HEK293 (cell line): ENCODE measurements at regions not wholly inside any gene's neighbourhood (a gene's known extent, or its start where the extent isn't known, plus 50 kb on each side); places are given as distances from the start of the nearest gene placed in this dataset.

Source experiments
- CTCF ChIA-PET: fragments of 350-600 bp; formaldehyde crosslinking; extraction: SDS; loops from one replicate; lab custom pipeline; 2021; ENCODE audit warnings: antibody characterized with exemption; lab: Yijun Ruan, JAX
- POLR2A ChIA-PET: fragments of 300-600 bp; formaldehyde crosslinking; extraction: SDS; loops from one replicate; lab custom pipeline; 2020; ENCODE audit warnings: antibody characterized with exemption, inconsistent platforms; lab: Yijun Ruan, JAX
- H3K27ac ChIP-seq: fragments of 200-500 bp; sonication (Bioruptor generic); 2 replicates; pipeline ENCODE4 v1.5.1; 2014; ENCODE audit warnings: low read depth, low read length, control low read depth, inconsistent platforms; ENCODE audit errors: extremely low read depth
- H3K36me3 ChIP-seq, 2 experiments: fragments of 200-500 bp in 1 of 2; sonication (Bioruptor generic) in 1 of 2; 1 replicate in 1 of 2; 2 replicates in 1 of 2; pipeline ENCODE4 v1.5.1; 2014 to 2017; ENCODE audit warnings: inconsistent platforms in 2 of 2, low read length in 2 of 2; ENCODE audit not compliant: control insufficient read depth in 2 of 2, insufficient read depth in 1 of 2
- H3K4me1 ChIP-seq: fragments of 200-500 bp; sonication (Bioruptor generic); 2 replicates; pipeline ENCODE4 v1.5.1; 2014; ENCODE audit warnings: mild to moderate bottlenecking, low read length, inconsistent platforms; ENCODE audit not compliant: control insufficient read depth, insufficient read depth
- H3K4me3 ChIP-seq: 2 replicates; pipeline ENCODE4 v1.5.1; 2011; ENCODE audit warnings: low read depth, mild to moderate bottlenecking, control low read depth, low read length, moderate library complexity
- H3K9me3 ChIP-seq: fragments of 200-500 bp; sonication (Bioruptor generic); 2 replicates; pipeline ENCODE4 v1.5.1; 2014; ENCODE audit warnings: low read depth, low read length, inconsistent platforms; ENCODE audit not compliant: control insufficient read depth, insufficient read depth
- BCL11B ChIP-seq: fragments of 450-650 bp; formaldehyde crosslinking; IDR thresholded peaks from 2 replicates; pipeline ENCODE4 v1.5.1; 2016; ENCODE audit warnings: low read depth, missing biosample characterization, missing genetic modification characterization
- GLI4 ChIP-seq: fragments of 450-650 bp; formaldehyde crosslinking; IDR thresholded peaks from 2 replicates; pipeline ENCODE4 v1.5.1; 2016; ENCODE audit warnings: missing biosample characterization, missing genetic modification characterization
- IKZF3 ChIP-seq: fragments of 450-650 bp; IDR thresholded peaks from 2 replicates; pipeline ENCODE4 v1.5.0; 2018; ENCODE audit warnings: missing biosample characterization, mild to moderate bottlenecking, missing genetic modification characterization, moderate library complexity
- KLF7 ChIP-seq: fragments of 450-650 bp; formaldehyde crosslinking; IDR thresholded peaks from 2 replicates; pipeline ENCODE4 v1.5.1; 2016; ENCODE audit warnings: missing biosample characterization, missing genetic modification characterization, borderline replicate concordance
- OVOL3 ChIP-seq: fragments of 450-650 bp; formaldehyde crosslinking; IDR thresholded peaks from 2 replicates; pipeline ENCODE4 v1.5.1; 2016; ENCODE audit warnings: missing biosample characterization, missing genetic modification characterization
- PBX3 ChIP-seq: sonication (generic); formaldehyde crosslinking; IDR thresholded peaks from 2 replicates; pipeline ENCODE4 v1.8.1; 2022; ENCODE audit warnings: mild to moderate bottlenecking, moderate library complexity, missing genetic modification reagents
- REST ChIP-seq: fragments of 450-650 bp; formaldehyde crosslinking; IDR thresholded peaks from 2 replicates; pipeline ENCODE4 v1.5.1; 2016; ENCODE audit warnings: missing biosample characterization, missing genetic modification characterization
- TRIM28 ChIP-seq: IDR thresholded peaks from 2 replicates; pipeline ENCODE4 v1.6.1; 2011; ENCODE audit warnings: low read length, control low read depth, borderline replicate concordance
- ZBTB21 ChIP-seq: fragments of 450-650 bp; formaldehyde crosslinking; IDR thresholded peaks from 2 replicates; pipeline ENCODE4 v1.5.1; 2017; ENCODE audit warnings: missing biosample characterization, missing genetic modification characterization
- ZEB2 ChIP-seq: fragments of 450-650 bp; formaldehyde crosslinking; IDR thresholded peaks from 2 replicates; pipeline ENCODE4 v1.5.1; 2016; ENCODE audit warnings: missing biosample characterization, missing genetic modification characterization
- ZIC2 ChIP-seq: fragments of 450-650 bp; formaldehyde crosslinking; IDR thresholded peaks from 2 replicates; pipeline ENCODE4 v1.5.1; 2016; ENCODE audit warnings: missing biosample characterization, missing genetic modification characterization
- ZNF157 ChIP-seq: fragments of 450-650 bp; formaldehyde crosslinking; IDR thresholded peaks from 2 replicates; pipeline ENCODE4 v1.5.1; 2016; ENCODE audit warnings: missing biosample characterization, missing genetic modification characterization
- ZNF169 ChIP-seq: fragments of 450-650 bp; formaldehyde crosslinking; IDR thresholded peaks from 2 replicates; pipeline ENCODE4 v1.5.1; 2016; ENCODE audit warnings: missing biosample characterization, missing genetic modification characterization
- ZNF175 ChIP-seq: fragments of 450-650 bp; formaldehyde crosslinking; IDR thresholded peaks from 2 replicates; pipeline ENCODE4 v1.5.1; 2016; ENCODE audit warnings: missing biosample characterization, missing genetic modification characterization
- ZNF211 ChIP-seq: fragments of 450-650 bp; formaldehyde crosslinking; IDR thresholded peaks from 2 replicates; pipeline ENCODE4 v1.5.1; 2016; ENCODE audit warnings: low read depth, missing biosample characterization, missing genetic modification characterization
- ZNF354C ChIP-seq: fragments of 450-650 bp; formaldehyde crosslinking; IDR thresholded peaks from 2 replicates; pipeline ENCODE4 v1.5.1; 2016; ENCODE audit warnings: missing biosample characterization, missing genetic modification characterization, low read depth, borderline replicate concordance
- ZNF513 ChIP-seq: fragments of 450-650 bp; IDR thresholded peaks from 2 replicates; pipeline ENCODE4 v1.5.1; 2018; ENCODE audit warnings: missing biosample characterization, missing genetic modification characterization
- ZNF544 ChIP-seq: fragments of 450-650 bp; formaldehyde crosslinking; IDR thresholded peaks from 2 replicates; pipeline ENCODE4 v1.5.0; 2017; ENCODE audit warnings: missing biosample characterization, missing genetic modification characterization
- ZNF549 ChIP-seq: fragments of 450-650 bp; IDR thresholded peaks from 2 replicates; pipeline ENCODE4 v1.5.1; 2018; ENCODE audit warnings: missing biosample characterization, missing genetic modification characterization, mild to moderate bottlenecking, inconsistent platforms, moderate library complexity
- ZNF610 ChIP-seq: fragments of 450-650 bp; formaldehyde crosslinking; IDR thresholded peaks from 2 replicates; pipeline ENCODE4 v1.5.1; 2016; ENCODE audit warnings: missing biosample characterization, missing genetic modification characterization, borderline replicate concordance
- ZNF645 ChIP-seq: fragments of 450-650 bp; formaldehyde crosslinking; IDR thresholded peaks from 2 replicates; pipeline ENCODE4; 2016; ENCODE audit warnings: missing biosample characterization, missing genetic modification characterization
- ZNF660 ChIP-seq: fragments of 450-650 bp; IDR thresholded peaks from 2 replicates; pipeline ENCODE4 v1.5.1; 2018; ENCODE audit warnings: missing biosample characterization, mild to moderate bottlenecking, missing genetic modification characterization
- ZNF670 ChIP-seq: fragments of 450-650 bp; formaldehyde crosslinking; IDR thresholded peaks from 2 replicates; pipeline ENCODE4 v1.5.1; 2016; ENCODE audit warnings: missing biosample characterization, missing genetic modification characterization, low read depth
- ZNF692 ChIP-seq: fragments of 450-650 bp; formaldehyde crosslinking; IDR thresholded peaks from 2 replicates; pipeline ENCODE4 v1.5.1; 2016; ENCODE audit warnings: missing biosample characterization, missing genetic modification characterization
- ZNF785 ChIP-seq: fragments of 450-650 bp; formaldehyde crosslinking; IDR thresholded peaks from 2 replicates; pipeline ENCODE4 v1.5.1; 2016; ENCODE audit warnings: missing biosample characterization, missing genetic modification characterization
- ZSCAN5A ChIP-seq: fragments of 450-650 bp; formaldehyde crosslinking; IDR thresholded peaks from 2 replicates; pipeline ENCODE4 v1.5.1; 2016; ENCODE audit warnings: missing biosample characterization, missing genetic modification characterization

GRCh38 chr6:74928203-74928602 lies 277.6 kb downstream of the COL12A1 start (continued):
- no peak for TF ChIP-seq PBX3 (CRISPR knock-in tag)
- TF ChIP-seq ZNF157 (tag by site-specific recombination): no peak
- no peak for TF ChIP-seq ZNF169

- CTCF ChIA-PET: no interaction called here
- Histone ChIP-seq H3K36me3 (no peaks in the 10 kb centered on the region), H3K4me3 (no peak overlapping the region), H3K9me3 (no peaks in the 10 kb centered on the region), H3K4me1 (no peaks in the 10 kb centered on the region), H3K27ac (no peak overlapping the region)
- POLR2A ChIA-PET: no interaction called here
- TF ChIP-seq ZNF175 (tag by site-specific recombination): no peak
- TF ChIP-seq ZNF670 (tag by site-specific recombination): no peak
- no peak for TF ChIP-seq ZNF513 (tag by site-specific recombination)
- TF ChIP-seq ZNF692: no peak
- TF ChIP-seq IKZF3 (tag by site-specific recombination): no peak
- TF ChIP-seq ZNF549 (tag by site-specific recombination): no peak
- TF ChIP-seq ZNF354C (tag by site-specific recombination): no peak
- no peak for TF ChIP-seq ZNF211 (tag by site-specific recombination)
- no peak for TF ChIP-seq ZNF610 (tag by site-specific recombination)
- TF ChIP-seq BCL11B (tag by site-specific recombination): no peak
- TF ChIP-seq ZNF660 (tag by site-specific recombination): no peak
- TF ChIP-seq ZSCAN5A: no peak
These were observed 278.6 kb downstream of the COL12A1 start for GRCh38 chr6:74927299-74927698.

- ChIA-PET CTCF (no interaction called here), POLR2A (no interaction called here)
- Histone ChIP-seq H3K4me3 (no peak overlapping the region), H3K36me3 (no peaks in the 10 kb centered on the region), H3K9me3 (no peaks in the 10 kb centered on the region), H3K27ac (no peak overlapping the region), H3K4me1 (no peaks in the 10 kb centered on the region)
- TF ChIP-seq ZIC2 (tag by site-specific recombination) (no peak), ZNF544 (tag by site-specific recombination) (no peak), KLF7 (tag by site-specific recombination) (no peak), ZNF785 (tag by site-specific recombination) (no peak), REST (no peak), ZNF157 (tag by site-specific recombination) (no peak), ZBTB21 (tag by site-specific recombination) (no peak), OVOL3 (no peak), TRIM28 (no peak), GLI4 (tag by site-specific recombination) (no peak), ZNF645 (tag by site-specific recombination) (no peak), ZEB2 (tag by site-specific recombination) (no peak)
These were observed 280.2 kb downstream of the COL12A1 start for GRCh38 chr6:74925683-74926082.
